ENCODE measurements at regions not wholly inside any gene's neighbourhood (a gene's known extent, or its start where the extent isn't known, plus 50 kb on each side); places are given as distances from the start of the nearest gene placed in this dataset.

GRCh38 chr3:14336749-14337598 lies 65.4 kb upstream of the SLC6A6 start:
- DNase-seq, result no peak

- peak; percentile 47 for DNase-seq
These were observed 64.6 kb upstream of the SLC6A6 start for GRCh38 chr3:14337828-14338227.

- no peak for DNase-seq
These were observed 64.2 kb upstream of the SLC6A6 start for GRCh38 chr3:14338242-14338641.

- DNase-seq, result no peak
These were observed 63.4 kb upstream of the SLC6A6 start for GRCh38 chr3:14338898-14339458.

- DNase-seq, result no peak
These were observed 61.3 kb upstream of the SLC6A6 start for GRCh38 chr3:14340960-14341708.

GRCh38 chr3:14343338-14344112 lies 58.9 kb upstream of the SLC6A6 start:
- DNase-seq, result no peak

- DNase-seq, result no peak
These were observed 58.1 kb upstream of the SLC6A6 start for GRCh38 chr3:14344351-14344750.

GRCh38 chr3:14345496-14346150 lies 56.8 kb upstream of the SLC6A6 start:
- DNase-seq, result no peak

- DNase-seq, result no peak
These were observed 56.2 kb upstream of the SLC6A6 start for GRCh38 chr3:14346191-14346590.

GRCh38 chr3:14346642-14347041 lies 55.8 kb upstream of the SLC6A6 start:
- DNase-seq, result no peak

- no peak for DNase-seq
These were observed 55.3 kb upstream of the SLC6A6 start for GRCh38 chr3:14347110-14347509.

- DNase-seq, result no peak
These were observed 50.8 kb upstream of the SLC6A6 start for GRCh38 chr3:14351617-14352001.

- no peak for DNase-seq
These were observed 50.3 kb upstream of the SLC6A6 start for GRCh38 chr3:14352002-14352627.
